PC-9 (cell line): ENCODE measurements at regions not wholly inside any gene's neighbourhood (a gene's known extent, or its start where the extent isn't known, plus 50 kb on each side); places are given as distances from the start of the nearest gene placed in this dataset.

Source experiments
- CTCF ChIP-seq: fragments of 200-600 bp; sonication (generic); conservative IDR thresholded peaks from 2 replicates; pipeline ENCODE4 v1.6.1; 2017; ENCODE audit warnings: mixed run types, antibody characterized with exemption, mild to moderate bottlenecking, moderate library complexity
- EZH2 ChIP-seq: fragments of 200-600 bp; sonication (generic); IDR thresholded peaks from 2 replicates; pipeline ENCODE4 v1.8.0; 2017; ENCODE audit warnings: antibody characterized with exemption, low read depth

GRCh38 chr5:17880869-17881268 is 246.6 kb downstream of the TAF11L14 start:
- TF ChIP-seq CTCF (no peak), EZH2 (no peak)
